ENCODE measurements at regions not wholly inside any gene's neighbourhood (a gene's known extent, or its start where the extent isn't known, plus 50 kb on each side); places are given as distances from the start of the nearest gene placed in this dataset.
"Not testable (repeated sequence)": the region's sequence is repeated elsewhere in the genome, so short reads cannot be mapped to it uniquely, and the experiment has no call there.

DNA sequence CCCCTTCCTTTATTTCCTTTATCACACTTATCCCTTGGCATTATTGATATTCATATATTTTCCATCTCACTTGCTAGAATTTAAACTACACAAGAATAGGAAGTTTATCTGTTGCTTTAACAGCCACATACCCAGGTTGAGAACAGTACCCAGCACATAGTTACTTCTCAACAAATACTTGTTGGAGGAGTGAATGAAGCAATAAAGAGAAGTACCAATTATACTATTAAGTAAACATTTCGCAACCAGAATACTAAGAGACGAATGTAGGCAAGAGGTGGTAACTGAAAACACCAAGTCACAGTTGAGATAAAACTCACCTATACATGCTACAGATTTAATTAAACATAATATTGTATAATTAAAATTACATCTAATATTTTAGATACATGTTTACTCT, 110.9 kb downstream of the FSCB start:
- TF ChIP-seq, protein P1, sequence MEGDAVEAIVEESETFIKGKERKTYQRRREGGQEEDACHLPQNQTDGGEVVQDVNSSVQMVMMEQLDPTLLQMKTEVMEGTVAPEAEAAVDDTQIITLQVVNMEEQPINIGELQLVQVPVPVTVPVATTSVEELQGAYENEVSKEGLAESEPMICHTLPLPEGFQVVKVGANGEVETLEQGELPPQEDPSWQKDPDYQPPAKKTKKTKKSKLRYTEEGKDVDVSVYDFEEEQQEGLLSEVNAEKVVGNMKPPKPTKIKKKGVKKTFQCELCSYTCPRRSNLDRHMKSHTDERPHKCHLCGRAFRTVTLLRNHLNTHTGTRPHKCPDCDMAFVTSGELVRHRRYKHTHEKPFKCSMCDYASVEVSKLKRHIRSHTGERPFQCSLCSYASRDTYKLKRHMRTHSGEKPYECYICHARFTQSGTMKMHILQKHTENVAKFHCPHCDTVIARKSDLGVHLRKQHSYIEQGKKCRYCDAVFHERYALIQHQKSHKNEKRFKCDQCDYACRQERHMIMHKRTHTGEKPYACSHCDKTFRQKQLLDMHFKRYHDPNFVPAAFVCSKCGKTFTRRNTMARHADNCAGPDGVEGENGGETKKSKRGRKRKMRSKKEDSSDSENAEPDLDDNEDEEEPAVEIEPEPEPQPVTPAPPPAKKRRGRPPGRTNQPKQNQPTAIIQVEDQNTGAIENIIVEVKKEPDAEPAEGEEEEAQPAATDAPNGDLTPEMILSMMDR (conservative IDR thresholded peaks at IDR 0.05; ENCODE audit: low read depth, low read length): no peak
- no peak for DNase-seq (ENCODE audit: low read depth)
- no peak overlapping the region for H3K4me3 ChIP-seq (ENCODE audit: low read depth, low read length)

GRCh38 chr14:44392984-44393383, 114.1 kb downstream of the FSCB start:
- DNase-seq (ENCODE audit: low read depth): no peak
- H3K4me3 ChIP-seq (ENCODE audit: low read depth, low read length): no peak overlapping the region
- TF ChIP-seq, protein P1 (conservative IDR thresholded peaks at IDR 0.05; ENCODE audit: low read depth, low read length): no peak

DNA sequence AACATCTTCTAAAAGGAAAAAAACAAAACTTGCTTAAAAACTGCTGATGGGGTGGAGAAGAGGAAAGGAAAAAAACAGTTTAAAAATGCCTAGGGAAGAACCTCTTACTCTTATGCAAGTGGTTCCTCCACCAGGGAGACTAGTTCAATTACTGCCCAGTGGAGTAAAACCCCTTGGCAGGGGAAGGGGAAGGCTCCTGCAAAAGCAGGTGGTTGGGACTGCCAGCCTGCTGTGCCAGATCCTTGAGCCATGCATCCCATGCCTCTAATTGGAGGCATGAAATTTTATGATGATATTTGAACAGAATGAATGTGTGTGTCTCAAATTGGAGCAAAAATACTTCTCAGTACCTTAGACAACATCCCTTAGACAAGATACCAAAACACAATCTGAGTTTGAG, 118.8 kb downstream of the FSCB start:
- no peak overlapping the region for H3K4me3 ChIP-seq (ENCODE audit: low read depth, low read length)
- TF ChIP-seq, protein P1 (conservative IDR thresholded peaks at IDR 0.05; ENCODE audit: low read depth, low read length): no peak
- no peak for DNase-seq (ENCODE audit: low read depth)

DNA sequence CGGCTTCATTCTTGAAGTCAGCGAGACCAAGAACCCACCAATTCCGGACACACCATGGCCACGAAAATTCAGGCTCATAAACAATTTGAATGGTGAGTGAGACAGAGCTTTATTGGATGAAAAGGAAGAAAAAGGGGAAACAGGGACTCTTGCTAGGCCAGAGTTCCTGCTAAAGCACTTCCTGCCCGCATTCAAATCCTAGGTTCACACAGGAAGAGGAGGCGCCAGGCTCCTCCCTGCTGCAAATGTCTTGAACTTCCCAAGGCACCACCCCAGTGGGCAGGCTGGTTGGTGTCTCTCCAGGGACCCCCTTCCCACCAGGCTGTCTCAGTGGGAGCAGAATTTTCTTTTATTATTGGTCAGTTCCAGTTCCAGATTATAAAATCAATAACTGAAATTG, 121.2 kb downstream of the FSCB start:
- no peak overlapping the region for H3K4me3 ChIP-seq (ENCODE audit: low read depth, low read length)
- TF ChIP-seq, protein P1 (conservative IDR thresholded peaks at IDR 0.05; ENCODE audit: low read depth, low read length): no peak
- DNase-seq (ENCODE audit: low read depth): no peak

DNA sequence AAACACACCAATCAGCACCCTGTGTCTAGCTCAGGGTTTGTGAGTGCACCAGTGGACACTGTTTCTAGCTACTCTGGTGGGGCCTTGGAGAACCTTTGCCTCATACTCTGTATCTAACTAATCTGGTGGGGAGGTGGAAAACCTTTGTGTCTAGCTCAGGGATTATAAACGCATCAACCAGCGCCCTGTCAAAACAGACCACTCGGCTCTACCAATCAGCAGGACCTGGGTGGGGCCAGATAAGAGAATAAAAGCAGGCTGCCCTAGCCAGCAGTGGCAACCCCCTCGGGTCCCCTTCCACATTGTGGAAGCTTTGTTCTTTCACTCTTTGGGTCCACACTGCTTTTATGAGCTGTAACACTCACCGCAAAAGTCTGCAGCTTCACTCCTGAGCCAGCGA, 121.8 kb downstream of the FSCB start:
- not testable (repeated sequence) for H3K4me3 ChIP-seq (ENCODE audit: low read depth, low read length); DNase-seq (ENCODE audit: low read depth)

DNA sequence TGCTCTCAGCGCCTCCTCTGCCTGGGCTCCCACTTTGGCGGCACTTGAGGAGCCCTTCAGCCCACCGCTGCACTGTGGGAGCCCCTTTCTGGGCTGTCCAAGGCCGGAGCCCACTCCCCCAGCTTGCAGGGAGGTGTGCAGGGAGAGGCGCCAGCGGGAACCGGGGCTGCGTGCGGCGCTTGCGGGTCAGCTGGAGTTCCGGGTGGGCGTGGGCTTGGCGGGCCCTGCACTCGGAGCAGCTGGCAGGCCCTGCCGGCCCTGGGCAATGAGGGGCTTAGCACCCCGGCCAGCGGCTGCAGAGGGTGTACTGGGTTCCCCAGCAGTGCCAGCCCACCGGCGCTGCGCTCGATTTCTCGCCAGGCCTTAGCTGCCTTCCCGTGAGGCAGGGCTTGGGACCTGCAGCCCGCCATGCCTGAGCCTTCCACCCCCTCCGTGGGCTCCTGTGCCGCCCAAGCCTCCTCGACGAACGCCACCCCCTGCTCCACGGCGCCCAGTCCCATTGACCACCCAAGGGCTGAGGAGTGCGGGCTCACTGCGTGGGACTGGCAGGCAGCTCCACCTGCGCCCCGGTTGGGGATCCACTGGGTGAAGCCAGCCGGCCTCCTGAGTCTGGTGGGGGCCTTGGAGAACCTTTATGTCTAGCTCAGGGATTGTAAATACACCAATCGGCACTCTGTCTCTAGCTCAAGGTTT, 122.3 kb downstream of the FSCB start:
- DNase-seq (ENCODE audit: low read depth); H3K4me3 ChIP-seq (ENCODE audit: low read depth, low read length): not testable (repeated sequence)

DNA sequence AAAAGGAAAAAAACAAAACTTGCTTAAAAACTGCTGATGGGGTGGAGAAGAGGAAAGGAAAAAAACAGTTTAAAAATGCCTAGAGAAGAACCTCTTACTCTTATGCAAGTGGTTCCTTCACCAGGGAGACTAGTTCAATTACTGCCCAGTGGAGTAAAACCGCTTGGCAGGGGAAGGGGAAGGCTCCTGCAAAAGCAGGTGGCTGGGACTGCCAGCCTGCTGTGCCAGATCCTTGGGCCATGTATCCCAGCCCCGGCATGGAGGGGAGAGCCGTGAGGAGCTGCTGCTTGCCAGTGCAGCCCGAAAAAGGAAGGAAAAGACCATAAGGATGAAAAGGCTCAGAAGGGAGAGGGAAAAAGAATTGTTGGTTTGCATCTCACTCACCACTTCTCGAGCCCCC, 123.0 kb downstream of the FSCB start:
- DNase-seq (ENCODE audit: low read depth): no peak
- TF ChIP-seq, protein P1 (conservative IDR thresholded peaks at IDR 0.05; ENCODE audit: low read depth, low read length): no peak
- H3K4me3 ChIP-seq (ENCODE audit: low read depth, low read length): no peak overlapping the region

DNA sequence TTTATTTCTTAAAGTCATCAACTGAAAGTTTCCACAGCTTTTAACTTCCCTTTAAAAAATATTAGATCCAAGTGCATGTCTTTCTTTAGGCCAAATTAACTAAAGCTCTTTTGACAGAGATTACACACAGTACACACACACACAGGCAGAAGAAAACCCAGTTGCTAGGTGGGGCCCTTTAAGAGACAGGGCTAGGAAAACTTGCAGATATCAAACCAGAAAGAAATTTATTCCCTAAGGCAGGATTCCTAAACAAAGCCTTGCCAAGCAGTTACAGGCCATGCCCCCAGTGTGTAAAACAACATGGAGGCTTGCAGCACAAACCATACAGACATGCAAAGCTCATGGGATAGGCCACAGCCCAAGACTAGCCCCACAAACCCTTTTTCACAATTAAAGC, 123.4 kb downstream of the FSCB start:
- no peak overlapping the region for H3K4me3 ChIP-seq (ENCODE audit: low read depth, low read length)
- no peak for DNase-seq (ENCODE audit: low read depth)
- TF ChIP-seq, protein P1 (conservative IDR thresholded peaks at IDR 0.05; ENCODE audit: low read depth, low read length): no peak

Measured in choroid plexus epithelial cell (primary cell).